NCI-H524 (cell line): ENCODE measurements at regions not wholly inside any gene's neighbourhood (a gene's known extent, or its start where the extent isn't known, plus 50 kb on each side); places are given as distances from the start of the nearest gene placed in this dataset.
"Not testable (repeated sequence)": the region's sequence is repeated elsewhere in the genome, so short reads cannot be mapped to it uniquely, and the experiment has no call there.

Source experiments
- DNase-seq, 2 experiments: peaks; one replicate each; lab custom pipeline; 2025; lab: John Stamatoyannopoulos, UW

DNA sequence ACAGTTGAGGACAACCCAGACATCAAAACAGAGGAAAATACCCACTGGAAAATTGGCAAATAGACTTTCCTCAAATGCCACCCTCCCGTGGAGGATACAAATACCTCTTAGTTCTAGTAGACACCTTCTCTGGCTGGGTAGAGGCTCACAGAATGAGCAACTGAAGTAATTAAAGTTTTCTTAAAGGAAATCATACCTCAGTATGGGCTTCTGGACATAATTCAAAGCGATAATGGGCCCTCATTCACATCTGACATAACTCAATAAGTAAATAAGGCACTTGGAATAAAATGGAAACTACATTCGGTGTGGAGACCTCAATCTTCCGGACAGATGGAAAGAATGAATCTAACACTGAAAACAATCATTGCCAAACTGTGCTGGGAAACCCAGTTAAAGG lies 115.2 kb upstream of the PLCL2 start:
- no peak for DNase-seq

DNA sequence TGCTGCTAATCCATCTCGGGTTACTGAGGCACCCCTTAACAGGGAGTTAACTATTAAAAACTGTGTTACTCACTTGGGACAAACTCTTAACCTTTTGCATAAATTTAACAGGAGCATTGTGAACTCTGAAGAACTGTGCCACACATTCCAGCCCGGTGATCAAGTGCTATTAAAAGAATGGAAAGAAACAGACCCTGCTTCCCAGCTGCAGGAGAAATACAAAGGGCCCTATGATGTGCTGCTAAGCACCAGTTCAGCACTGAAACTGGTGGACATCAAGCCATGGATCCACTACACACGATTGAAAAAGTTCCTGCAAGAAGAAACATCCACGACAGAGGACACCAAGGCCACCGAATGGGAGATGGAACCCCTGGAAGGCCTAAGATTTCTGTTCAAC lies 114.7 kb upstream of the PLCL2 start:
- DNase-seq, result no peak

DNA sequence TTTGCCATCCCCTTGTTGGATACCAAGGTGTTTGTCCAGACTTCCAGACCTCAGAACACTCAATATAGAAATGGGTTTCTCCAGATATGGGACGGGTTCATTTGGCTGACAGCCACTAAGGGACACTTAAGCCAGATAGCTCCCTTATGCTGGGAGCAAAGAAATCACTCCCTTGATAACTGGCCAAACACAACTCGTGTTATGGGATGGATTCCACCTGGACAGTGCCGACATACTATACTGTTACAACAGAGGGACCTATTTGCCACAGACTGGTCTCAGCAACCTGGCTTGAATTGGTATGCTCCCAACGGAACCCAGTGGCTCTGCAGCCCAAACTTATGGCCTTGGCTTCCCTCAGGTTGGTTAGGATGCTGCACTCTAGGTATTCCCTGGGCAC lies 114.0 kb upstream of the PLCL2 start:
- DNase-seq, result no peak

DNA sequence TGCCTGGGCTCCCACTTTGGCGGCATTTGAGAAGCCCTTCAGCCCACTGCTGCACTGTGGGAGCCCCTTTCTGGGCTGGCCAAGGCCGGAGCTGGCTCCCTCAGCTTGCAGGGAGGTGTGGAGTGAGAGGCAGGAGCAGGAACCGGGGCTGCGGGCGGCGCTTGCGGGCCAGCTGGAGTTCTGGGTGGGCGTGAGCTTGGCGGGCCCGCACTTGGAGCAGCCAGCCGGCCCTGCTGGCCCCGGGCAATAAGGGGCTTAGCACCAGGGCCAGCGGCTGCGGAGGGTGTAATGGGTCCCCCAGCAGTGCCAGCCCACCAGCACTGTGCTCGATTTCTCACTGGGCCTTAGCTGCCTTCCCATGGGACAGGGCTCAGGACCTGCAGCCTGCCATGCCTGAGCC lies 111.2 kb upstream of the PLCL2 start:
- not testable (repeated sequence) for DNase-seq

DNA sequence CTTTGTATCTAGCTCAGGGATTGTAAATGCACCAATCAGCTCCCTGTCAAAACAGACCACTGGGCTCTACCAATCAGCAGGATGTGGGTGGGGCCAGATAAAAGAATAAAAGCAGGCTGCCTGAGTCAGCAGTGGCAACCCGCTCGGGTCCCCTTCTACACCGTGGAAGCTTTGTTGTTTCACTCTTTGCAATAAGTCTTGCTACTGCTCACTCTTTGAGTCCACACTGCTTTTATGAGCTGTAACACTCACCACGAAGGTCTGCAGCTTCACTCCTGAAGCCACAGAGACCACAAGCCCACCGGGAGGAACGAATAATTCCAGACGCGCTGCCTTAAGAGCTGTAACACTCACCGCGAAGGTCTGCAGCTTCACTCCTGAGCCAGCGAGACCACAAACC lies 110.2 kb upstream of the PLCL2 start:
- DNase-seq, result not testable (repeated sequence)

DNA sequence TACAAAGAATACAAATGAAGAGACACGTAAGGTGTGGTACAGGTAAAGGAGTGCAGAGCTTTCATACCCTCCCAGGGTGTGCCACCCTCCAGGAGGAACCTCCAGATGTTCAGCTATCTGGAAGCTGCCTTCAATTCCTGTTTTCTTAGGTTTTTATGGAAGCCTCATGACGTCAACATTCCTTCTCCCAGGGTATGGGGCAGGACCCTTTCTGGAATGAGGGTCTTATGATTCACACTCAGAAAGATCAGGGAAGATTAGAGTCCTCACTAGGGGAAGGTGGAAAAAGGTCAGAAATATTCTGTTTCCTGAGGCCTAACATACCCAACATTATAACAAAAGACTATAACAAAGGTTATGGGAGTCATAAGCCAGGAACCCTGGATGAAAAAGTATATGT lies 99.8 kb upstream of the PLCL2 start:
- DNase-seq, result no peak

DNA sequence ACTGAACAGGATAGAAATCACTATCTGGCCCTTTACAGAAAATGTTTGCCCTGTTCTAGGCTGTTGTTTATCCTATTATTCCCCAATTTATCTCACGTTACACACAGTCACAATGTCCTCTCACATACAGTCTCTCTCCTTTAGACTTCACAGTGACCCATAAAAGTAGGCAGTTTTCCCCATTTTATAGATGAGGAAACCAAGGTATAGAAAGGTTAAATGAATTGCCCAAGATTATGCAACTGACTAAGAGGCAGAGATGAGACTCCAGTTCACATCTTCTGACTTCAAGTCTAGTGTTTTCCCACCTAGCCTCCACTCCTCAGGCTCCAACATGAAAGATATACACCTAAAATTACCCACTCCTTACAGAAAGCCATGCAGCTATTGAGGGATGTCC lies 99.3 kb upstream of the PLCL2 start:
- DNase-seq, result no peak

DNA sequence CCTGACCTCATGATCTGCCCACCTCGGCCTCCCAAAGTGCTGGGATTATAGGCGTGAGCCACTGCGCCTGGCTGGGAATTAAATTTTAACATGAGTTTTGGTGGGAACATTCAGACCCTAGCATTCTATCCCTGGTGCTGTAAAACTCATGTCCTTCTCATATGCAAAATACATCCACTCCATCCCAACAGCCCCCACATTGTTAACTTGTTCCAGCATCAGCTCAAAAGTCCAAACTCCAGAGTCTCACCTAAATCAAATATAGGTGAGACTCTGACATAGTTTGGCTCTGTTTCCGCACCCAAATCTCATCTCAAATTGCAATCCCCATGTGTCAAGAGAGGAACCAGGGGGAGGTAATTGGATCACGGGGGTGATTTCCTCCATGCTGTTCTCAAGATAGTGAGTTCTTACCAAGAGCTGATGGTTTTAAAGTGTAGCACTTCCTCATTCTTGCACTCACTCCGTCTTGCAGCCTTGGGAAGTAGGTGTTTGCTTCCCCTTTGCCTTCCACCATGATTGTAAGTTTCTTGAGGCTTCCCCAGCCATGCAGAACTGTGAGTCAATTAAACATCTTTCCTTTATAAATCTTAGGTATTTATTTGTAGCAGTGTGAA lies 96.2 kb upstream of the PLCL2 start:
- no peak for DNase-seq

DNA sequence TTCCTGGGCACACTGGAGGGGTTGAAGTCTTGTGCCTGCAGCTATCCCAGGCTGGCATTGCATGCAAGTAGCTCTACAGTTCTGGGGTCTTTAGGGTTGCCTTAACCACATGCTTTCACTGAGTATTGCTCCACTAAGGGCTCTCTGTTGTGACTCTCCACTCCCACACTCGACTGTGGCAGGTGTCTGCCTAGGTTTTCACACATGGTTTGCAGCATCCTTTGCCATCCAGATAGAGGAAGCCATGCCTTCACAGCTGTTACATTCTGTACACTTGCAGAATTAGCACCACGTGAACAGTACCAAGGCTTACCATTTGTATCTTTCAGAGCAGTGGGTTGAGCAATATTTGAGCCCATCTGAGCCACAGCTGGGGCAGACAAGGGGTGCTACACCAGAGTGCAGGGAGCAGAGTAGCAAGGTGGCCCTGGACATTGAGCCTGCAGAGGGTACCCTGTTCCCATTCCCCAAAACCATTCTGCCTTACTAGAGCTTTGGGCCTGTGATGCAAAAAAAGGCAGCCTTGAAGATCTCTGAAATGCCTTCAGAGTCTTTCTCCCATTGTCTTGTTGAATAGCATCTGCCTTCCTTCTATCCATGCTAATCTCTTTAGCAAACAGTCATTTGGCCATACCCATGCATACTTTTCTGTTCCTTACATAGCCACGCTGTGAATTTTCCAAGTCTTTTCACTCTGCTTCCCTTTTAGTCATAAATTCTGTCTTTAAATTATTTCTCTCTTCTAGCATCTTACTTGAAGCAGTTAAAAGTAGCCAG lies 95.2 kb upstream of the PLCL2 start:
- DNase-seq, result peak in 1 of 2 experiments; percentile 28

DNA sequence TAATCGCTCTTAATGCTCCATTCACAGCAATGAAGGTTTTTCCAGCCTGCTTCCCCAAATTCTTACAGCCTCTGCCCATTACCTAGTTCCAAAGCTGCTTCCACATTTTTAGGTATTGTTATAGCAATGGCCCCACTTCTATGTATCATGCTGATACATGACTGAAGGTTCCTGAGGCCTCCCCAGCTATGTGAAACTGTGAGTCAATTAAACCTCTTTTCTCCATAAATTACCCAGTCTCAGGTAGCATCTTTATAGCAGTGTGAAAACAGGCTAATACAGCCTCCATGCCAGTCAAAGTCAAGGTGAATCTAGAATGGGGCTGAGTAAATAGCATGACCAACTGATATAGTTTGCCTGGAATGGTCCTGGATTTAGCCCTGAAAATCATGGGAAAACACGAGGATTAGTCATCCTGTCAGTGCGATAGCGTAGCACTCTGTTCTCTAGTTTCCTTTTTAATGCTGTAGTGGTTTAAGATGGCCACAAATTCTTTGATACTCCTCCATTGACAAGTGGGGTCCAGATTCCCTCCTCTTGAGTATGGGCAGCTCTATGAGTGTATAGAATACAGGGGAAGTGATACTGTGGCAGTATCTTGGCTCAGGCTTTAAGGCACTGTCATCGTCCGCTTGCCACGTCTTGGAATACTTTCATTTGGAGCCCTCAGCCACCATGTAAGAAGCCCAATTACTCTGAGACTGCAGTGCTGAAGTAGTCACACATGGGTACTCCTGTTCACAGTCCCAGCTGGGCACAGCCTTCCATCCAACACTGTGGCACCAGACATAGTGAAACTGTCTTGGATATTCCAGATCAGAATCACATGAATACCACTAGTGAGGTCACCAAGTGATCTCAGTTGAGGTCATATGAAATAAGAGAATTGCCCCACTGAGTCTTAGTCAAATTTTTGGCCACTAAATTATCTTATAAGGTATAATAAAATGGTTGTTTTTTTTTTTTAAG lies 94.0 kb upstream of the PLCL2 start:
- DNase-seq, result no peak

DNA sequence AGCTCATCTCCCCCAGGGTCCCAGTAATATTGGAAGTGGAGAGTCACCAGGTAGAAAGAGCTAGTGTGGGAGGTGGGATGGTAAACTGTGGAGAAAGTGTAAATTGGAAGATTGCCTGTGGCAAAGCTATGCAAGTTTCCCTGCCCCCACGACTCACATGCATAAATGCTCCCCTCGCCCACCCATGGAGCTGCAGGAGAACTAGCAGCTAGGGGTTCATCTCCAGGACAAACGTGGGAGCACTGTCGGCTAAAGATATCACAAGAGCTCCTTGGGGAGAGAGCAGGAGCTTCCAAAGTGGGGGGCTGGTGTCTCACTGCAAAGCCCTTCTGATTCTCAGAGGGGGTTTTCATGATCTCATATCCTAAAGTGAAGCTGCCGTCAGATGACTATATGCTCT lies 91.4 kb upstream of the PLCL2 start:
- DNase-seq, result no peak

DNA sequence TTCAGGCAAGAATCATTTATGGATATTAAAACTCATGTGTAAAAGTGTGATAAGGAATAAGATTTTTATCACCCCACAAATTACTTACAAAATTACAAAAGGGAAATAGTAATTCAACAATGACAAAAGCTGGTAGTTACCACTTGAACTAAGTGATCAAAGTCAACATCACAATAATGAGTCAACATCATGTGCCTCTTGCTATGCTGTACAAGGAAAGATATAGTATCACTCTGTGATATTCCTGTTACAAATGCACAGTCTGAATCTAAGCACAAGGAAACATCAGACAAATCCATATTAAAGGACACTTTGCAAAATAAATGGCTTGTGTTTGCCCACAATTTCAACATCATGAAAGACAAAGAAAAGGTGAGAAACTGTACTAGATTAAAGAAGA lies 90.5 kb upstream of the PLCL2 start:
- no peak for DNase-seq

DNA sequence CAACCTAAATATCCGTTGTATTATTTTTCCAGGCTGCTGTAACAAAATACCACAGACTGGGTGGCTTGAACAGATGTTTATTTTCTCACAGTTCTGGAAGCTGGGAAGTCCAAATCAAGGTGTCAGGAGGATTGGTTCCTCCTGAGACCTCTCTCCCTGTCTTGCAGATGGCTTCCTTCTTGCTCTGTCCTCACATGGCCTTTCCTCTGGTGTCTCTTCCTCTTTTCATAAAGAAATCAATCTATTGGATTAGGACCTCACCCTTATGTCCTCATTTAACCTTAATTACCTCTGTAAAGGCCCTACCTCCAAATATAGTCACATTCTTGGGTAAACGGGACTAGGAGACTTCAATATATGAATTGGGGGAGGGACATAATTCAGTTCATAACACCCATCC lies 89.2 kb upstream of the PLCL2 start:
- peak in 1 of 2 experiments; percentile 4 for DNase-seq

DNA sequence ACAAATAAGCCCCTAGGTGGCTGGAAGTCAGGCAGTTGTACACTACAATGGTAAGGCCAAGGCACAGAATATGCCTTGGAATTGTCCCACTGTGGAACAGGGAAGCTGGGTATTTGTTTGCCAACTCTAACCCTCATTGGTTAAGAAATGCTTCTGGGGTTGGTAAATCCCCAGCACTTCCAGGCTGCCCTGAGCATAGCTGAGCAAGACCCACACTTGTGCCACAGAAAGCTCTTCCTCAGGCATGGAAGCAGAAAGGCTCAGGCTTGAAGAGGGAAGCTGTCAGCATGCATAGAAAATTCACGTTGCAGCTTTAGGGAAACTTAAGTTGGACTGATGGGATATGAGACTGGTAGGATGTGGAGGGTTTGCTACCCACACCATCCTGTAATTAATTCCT lies 86.9 kb upstream of the PLCL2 start:
- DNase-seq, result no peak

DNA sequence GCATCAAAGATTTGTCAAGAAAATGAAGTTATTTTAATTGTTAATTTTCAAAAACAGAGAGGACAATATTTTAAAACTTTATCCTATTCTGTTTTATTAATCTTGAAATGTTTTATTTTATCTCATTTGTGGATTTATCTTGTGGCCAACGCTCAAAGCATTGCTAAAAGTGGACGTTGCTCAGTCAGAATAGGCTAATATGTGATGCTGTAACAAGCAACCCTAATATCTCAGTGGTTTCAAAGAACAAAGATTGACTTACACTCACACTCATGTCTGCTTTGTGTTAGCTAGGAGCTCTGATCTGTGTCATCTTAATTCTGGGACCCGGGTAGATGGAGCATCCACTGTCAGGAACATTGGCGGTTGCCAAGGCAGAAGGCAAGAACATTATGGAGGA lies 86.0 kb upstream of the PLCL2 start:
- no peak for DNase-seq

DNA sequence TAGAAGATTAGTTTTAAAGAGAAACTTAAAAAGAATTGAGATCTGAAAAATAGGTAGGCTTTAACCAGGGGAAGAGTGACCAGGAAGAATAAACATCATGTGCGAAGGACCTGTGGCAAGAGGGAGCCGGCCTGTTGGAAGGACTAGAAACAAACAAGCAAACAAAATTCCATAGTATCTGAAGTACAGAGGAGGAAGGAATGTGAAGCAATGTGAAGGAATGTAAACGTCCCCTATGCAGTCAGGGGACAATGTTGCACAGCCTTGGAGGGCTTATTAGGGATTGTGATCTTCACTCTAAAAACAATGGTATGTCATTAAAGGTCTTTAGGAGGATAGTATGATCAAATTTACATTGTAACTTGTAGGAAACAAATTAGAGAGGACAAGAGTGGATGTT lies 84.4 kb upstream of the PLCL2 start:
- DNase-seq, result no peak

DNA sequence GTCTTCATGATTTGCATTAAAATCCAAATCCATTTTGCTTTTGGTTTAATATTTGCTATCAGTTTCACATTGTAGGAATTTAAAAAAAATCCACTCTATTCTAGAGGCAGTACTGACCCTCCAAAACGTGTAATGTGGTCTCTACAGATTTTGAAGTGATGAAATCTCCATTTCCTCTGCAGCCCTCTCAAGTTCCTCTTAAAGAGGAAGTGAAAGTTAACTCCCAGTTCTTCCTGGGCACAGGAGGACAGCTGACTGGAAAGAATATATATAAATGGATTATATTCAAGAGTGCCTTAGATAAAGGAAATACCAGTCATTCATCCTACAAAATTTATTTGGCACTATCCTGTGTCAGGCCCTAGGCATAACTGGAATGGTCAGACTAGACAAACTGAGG lies 83.5 kb upstream of the PLCL2 start:
- DNase-seq, result peak; percentile 25 to 56

DNA sequence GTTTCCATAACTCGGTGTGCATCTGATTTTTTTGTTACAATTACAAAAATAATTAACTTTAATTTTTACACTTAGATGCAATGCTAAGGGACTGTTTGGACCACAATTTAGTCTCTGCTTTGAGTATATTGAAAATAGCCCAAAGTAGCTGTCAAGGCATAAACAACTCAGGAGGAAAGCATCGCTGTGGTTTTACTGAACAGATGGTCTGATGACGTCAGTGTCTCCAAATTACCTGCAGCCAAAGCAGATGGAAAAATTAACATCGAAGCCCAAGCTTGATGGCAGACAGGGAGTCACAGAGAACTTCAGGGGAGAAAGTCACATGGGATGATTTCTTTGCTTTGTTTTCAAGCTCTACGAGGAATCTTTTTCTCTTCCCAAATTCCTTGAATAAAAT lies 83.1 kb upstream of the PLCL2 start:
- peak; percentile 88 to 93 for DNase-seq

DNA sequence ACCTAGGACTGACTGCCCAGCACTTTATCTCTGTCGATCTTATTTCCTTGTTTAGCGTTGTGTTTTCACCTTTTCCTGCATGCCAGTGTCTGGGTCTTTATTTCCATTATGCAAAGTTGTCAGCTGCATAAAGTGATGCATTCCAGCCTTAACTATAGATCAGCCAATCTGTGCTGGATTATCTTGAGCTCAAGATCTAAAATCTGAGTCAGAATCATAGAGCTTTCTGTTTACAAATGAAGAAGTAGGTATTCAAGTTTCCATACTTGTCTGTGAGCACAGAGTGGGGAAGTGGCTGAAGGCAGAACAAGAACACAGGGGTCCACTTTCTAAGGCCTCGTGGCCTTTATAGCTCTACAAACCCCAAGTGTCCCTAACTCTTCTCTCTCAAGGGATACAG lies 82.4 kb upstream of the PLCL2 start:
- DNase-seq, result peak; percentile 15 to 47

DNA sequence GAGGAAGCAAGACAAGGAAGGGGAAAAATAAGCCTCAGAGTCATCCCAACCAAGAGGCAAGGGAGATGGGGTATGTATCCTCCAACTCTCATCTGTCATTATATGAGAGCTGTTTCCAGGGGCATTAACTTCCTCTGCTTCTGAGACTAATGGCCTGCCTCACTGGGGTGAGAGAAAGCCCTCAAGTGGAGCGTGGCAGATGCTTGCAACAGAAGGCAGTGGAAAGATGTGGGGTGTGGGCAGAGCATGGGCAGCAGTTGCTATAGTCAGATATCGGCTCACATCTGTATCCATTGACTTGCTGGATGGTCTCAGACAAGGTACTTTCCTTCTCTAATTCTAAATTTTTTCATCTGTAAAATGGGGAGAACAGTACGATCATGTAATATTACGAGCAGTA lies 81.7 kb upstream of the PLCL2 start:
- peak; percentile 93 to 98 for DNase-seq

DNA sequence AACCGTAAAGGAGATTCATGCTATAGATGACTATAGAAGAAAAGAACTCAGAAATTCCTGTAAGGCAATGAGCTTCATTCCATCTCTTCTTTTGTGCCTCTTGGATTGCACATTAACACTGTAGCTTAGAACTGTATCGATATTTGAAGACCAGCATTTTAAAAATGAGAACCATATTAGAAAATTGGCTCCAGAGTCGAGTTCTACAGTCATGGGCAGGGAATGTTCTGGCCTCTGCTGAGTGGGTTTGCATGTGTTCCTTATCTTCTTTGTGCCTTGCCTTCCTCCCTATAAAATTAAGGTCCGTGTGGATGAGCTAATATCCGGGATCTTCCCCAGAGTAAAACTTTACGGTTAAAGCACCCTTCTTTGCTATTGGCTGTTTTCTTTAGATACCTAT lies 77.4 kb upstream of the PLCL2 start:
- no peak for DNase-seq

DNA sequence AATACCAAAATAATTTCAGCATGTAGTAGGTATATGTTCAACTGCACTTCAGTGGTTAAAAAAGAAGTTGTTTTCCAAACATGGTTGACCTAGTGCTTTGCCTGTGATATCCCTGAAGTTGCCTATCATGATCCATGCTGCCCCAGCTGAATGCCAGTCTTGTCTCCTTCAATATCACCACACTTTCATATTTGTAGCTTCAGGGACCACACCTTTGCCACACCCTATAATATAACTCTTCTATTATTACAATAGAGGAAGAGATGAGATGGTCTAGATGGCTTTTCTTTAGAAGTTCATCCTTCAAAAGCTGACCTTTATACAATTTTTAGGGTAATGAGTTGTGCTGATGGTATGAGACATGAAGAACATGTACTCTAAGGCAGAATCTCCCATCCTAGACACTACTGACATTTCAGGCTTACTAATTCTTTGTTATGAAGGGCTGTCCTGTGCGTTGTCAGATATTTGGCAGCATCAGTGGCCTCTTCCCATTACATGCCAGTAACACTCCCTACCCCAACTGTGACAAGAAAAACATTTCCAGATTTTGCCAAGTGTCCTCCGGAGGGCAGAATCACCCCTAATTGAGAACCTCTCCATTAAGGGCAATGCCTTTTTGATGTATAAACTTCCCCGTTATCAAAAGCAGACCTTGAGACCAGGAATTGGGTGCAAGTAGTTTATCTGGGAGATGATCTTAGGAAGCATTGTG lies 76.2 kb upstream of the PLCL2 start:
- peak; percentile 18 to 66 for DNase-seq
